SHP77 treated with DMSO at 0.1 percent for 48 hours (cell line): ENCODE measurements at regions not wholly inside any gene's neighbourhood (a gene's known extent, or its start where the extent isn't known, plus 50 kb on each side); places are given as distances from the start of the nearest gene placed in this dataset.

ENCODE experiments used
- DNase-seq: peaks from one replicate; lab custom pipeline; 2025; lab: John Stamatoyannopoulos, UW

- no peak for DNase-seq
Measured at GRCh38 chr5:2262620-2263019, 379.9 kb upstream of the IRX4 start.

GRCh38 chr5:2261004-2261703 lies 378.4 kb upstream of the IRX4 start:
- DNase-seq = no peak

DNA sequence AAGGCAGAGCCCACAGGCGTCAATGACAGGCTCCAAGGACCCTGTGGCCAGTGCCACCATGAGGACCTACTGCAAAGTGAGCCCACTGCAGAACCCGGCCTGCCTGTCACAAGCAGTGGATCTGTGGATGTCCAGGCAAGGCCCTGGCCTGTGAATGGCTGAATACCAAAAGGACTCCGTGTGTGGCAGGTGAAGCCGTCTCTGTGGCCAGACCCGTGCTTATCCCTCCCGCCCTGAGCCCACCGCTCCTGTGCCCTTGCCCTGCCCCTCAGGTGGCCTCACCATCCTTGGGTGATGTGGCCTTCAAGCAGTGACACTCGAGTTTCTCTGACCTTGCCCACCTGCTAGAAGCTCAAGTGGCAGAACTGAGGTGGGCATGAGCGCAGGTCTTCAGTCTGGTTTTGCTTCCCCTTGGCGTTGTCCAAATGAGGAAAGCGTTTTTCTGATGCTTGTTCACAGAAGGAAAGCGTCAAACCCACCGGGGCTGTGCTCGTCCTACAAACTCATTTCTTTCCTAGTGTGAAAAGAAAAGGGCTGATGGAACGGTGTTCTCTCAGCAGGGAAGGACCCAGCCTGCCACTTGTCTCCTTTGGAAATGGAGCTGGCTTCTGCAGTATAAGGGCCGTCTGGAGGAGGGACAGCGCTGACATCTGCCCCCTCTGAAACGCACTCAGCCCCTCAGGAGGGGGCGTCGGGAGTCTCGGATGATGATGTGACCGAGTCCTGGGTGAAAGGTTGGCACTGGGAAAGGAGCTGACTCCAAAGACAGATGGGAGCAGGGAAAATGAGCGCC lies 377.7 kb upstream of the IRX4 start:
- DNase-seq = no peak

GRCh38 chr5:2259494-2260107 lies 376.9 kb upstream of the IRX4 start:
- DNase-seq = no peak

- no peak for DNase-seq
Measured at GRCh38 chr5:2258861-2259260, 376.1 kb upstream of the IRX4 start.

GRCh38 chr5:2257326-2258244 lies 374.9 kb upstream of the IRX4 start:
- DNase-seq = no peak

- DNase-seq = no peak
Measured at GRCh38 chr5:2256691-2257280, 374.1 kb upstream of the IRX4 start.

- DNase-seq = no peak
Measured at GRCh38 chr5:2255915-2256690, 373.4 kb upstream of the IRX4 start.

- no peak for DNase-seq
Measured at GRCh38 chr5:2254880-2255750, 372.4 kb upstream of the IRX4 start.

GRCh38 chr5:2254406-2254805 lies 371.7 kb upstream of the IRX4 start:
- DNase-seq = no peak

GRCh38 chr5:2253040-2253975 lies 370.6 kb upstream of the IRX4 start:
- no peak for DNase-seq

- DNase-seq = no peak
Measured at GRCh38 chr5:2251751-2252150, 369.0 kb upstream of the IRX4 start.

- no peak for DNase-seq
Measured at GRCh38 chr5:2251298-2251697, 368.6 kb upstream of the IRX4 start.

DNA sequence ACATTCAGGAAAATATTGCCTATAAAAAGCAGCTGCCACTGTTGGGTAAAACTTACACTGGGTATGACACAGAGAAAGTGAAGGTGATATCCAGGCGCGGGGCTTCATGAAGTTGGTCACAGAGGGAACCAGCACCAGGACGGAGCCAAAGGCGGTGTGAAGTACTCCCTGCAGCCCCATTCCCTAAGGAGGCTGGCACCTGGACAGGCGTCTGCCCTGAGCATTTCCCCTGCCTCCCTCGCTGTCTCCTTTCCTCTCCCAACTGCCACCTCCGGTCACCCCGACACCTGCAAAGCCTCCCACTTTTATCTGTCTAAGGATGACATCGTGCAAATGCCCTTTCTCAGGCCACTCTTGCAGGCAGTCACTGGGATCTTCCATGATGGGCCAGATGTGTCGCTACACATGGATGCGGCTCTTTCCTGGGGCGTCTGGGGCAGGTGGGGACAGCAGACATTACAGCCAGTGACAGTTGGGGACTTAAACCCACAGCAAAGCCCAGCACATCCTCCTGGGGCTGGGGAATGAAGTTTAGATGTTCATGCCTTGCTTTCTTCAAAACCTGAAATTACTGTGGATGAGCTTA lies 367.7 kb upstream of the IRX4 start:
- no peak for DNase-seq

DNA sequence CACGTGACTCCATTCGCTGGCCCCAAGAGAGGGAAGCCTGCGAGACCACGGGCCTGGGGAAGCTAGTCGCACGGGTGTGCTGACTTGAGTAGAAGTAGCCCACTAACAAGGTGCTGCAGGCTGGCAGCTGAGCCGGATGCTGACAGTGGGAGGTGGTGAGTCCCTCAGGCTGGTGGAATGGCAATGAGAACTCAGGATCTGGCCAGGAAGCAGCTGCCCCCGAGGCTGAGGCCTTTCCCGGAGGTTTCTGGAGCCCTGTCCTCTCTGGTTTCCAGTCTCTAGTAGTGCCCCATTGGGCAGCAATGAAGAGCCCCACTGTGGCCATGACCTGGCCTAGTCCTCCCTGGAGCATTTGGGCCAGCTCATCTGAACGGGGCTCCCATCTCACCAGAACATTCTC lies 366.7 kb upstream of the IRX4 start:
- DNase-seq = no peak

DNA sequence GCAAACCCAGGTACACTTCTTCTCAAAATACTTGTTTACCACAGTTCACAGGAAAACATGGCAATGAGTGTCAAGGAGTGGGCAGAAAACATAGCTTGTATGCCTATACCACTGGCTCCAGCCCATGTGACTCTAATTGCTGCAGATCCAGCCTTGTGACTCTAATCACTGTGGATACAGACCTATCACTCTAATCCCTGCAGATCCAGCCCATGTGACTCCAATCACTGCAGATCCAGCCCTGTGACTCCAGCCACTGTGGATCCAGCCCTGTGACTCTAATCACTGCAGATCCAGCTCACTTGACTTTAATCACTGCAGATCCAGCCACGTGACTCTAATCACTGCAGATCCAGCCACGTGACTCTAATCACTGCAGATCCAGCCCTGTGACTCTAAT lies 366.3 kb upstream of the IRX4 start:
- DNase-seq = no peak

DNA sequence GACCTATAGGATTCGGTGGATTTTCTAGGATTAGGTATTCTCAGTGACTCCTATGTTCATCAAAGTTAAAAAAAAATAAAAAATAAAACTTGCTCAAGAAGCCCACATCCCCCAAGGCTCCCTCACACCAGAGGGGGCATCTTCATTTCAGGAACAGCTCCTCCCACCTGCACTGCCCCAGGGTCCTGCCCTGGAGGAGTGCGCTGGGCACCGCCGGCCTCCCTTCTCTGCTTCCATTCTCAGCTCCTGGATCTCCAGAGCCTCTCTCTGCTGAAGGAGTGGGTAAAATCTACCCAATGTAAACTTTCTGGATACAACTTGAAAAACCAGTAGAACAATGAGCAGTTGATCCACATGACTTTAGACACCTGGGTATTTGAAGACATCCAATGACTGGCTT lies 359.8 kb upstream of the IRX4 start:
- no peak for DNase-seq

DNA sequence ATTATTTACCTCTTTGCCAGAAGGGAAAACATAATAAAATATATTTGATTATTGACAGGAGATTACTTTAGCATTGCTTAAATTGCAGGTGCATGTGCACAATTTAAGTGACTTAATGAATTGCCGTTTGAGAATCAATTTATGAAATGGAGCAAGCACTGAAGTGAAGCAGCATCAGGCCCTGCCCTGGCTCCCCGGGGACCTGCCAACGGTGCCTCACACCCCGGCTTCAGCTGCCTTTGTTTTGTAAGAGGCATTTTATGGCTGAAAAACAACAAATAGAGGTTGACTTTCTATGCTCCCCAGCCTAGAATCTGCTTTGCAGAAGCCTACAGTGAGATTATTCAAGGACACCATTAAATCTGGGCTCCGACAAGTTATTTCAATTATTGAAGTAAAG lies 359.1 kb upstream of the IRX4 start:
- DNase-seq = no peak
